GM12878 (cell line): ENCODE measurements at regions not wholly inside any gene's neighbourhood (a gene's known extent, or its start where the extent isn't known, plus 50 kb on each side); places are given as distances from the start of the nearest gene placed in this dataset.

Source experiments
- ATF3 ChIP-seq: IDR thresholded peaks from 2 replicates; pipeline ENCODE4 v1.6.1; 2011; ENCODE audit warnings: low read depth, mild to moderate bottlenecking, low read length, moderate library complexity, borderline replicate concordance; ENCODE audit errors: extremely low read depth
- BACH1 ChIP-seq: fragments of 450-650 bp; IDR thresholded peaks from 2 replicates; pipeline ENCODE4 v1.6.1; 2017; ENCODE audit warnings: mild to moderate bottlenecking, borderline replicate concordance
- CEBPB ChIP-seq, 2 experiments: fragments of 150-350 bp in 1 of 2; IDR thresholded peaks; 2 replicates each; pipeline ENCODE4 v1.6.1; 2012 to 2014; ENCODE audit warnings: low read depth in 2 of 2, low read length in 2 of 2, borderline replicate concordance in 1 of 2, inconsistent platforms in 1 of 2
- CTCF ChIP-seq, 3 experiments: IDR thresholded peaks in 2 of 3; conservative IDR thresholded peaks in 1 of 3; 2 replicates each; pipeline ENCODE4 v1.5.1; 2011; ENCODE audit warnings: low read depth in 3 of 3, low read length in 3 of 3, mild to moderate bottlenecking in 3 of 3, control low read depth in 2 of 3, moderate library complexity in 2 of 3, inconsistent platforms in 1 of 3, mixed read lengths in 1 of 3; ENCODE audit not compliant: control insufficient read depth in 2 of 3, insufficient read depth in 1 of 3; ENCODE audit errors: extremely low read depth in 1 of 3
- MAX ChIP-seq: IDR thresholded peaks from 2 replicates; pipeline ENCODE4 v1.6.1; 2012; ENCODE audit warnings: low read depth, low read length, improper control_type of control experiment
- MEF2B ChIP-seq: fragments of 450-650 bp; IDR thresholded peaks from 2 replicates; pipeline ENCODE4 v1.6.1; 2018; ENCODE audit warnings: mild to moderate bottlenecking, moderate library complexity; ENCODE audit not compliant: partially characterized antibody, poor library complexity, severe bottlenecking
- POLR2A ChIP-seq: IDR thresholded peaks from 2 replicates; pipeline ENCODE4 v1.6.1; 2011; ENCODE audit warnings: low read depth, mild to moderate bottlenecking, low read length
- POU2F2 ChIP-seq: IDR thresholded peaks from 3 replicates; pipeline ENCODE4 v1.6.1; 2011; ENCODE audit warnings: low read depth, mild to moderate bottlenecking, low read length, borderline replicate concordance
- SP1 ChIP-seq: IDR thresholded peaks from one replicate; pipeline ENCODE4 v1.6.1; 2011; ENCODE audit warnings: low read depth, low read length
- ZBTB33 ChIP-seq: fragments of 450-650 bp; IDR thresholded peaks from 2 replicates; pipeline ENCODE4 v1.6.1; 2017; ENCODE audit warnings: mild to moderate bottlenecking
- ZNF207 ChIP-seq: fragments of 450-650 bp; IDR thresholded peaks from 2 replicates; pipeline ENCODE4 v1.6.1; 2014; ENCODE audit warnings: antibody characterized with exemption, mild to moderate bottlenecking, borderline replicate concordance
- ZNF622 ChIP-seq: fragments of 450-650 bp; IDR thresholded peaks from 2 replicates; pipeline ENCODE4 v1.6.1; 2017; ENCODE audit warnings: mild to moderate bottlenecking, inconsistent platforms

- no peak for TF ChIP-seq MAX
- TF ChIP-seq ZBTB33, result no peak
- TF ChIP-seq SP1, result no peak
- no peak for TF ChIP-seq POU2F2
- TF ChIP-seq ZNF622, result no peak
- no peak for TF ChIP-seq CTCF (IDR thresholded peaks at IDR 0.05 in 2 of 3, conservative IDR thresholded peaks at IDR 0.05 in 1 of 3; ENCODE audit: control insufficient read depth in 2 of 3, extremely low read depth in 1 of 3, insufficient read depth in 1 of 3, low read depth in 3 of 3, low read length in 3 of 3)
- no peak for TF ChIP-seq BACH1
- no peak for TF ChIP-seq POLR2A
- TF ChIP-seq ZNF207, result no peak
- TF ChIP-seq CEBPB (IDR thresholded peaks at IDR 0.05; ENCODE audit: borderline replicate concordance in 1 of 2, low read depth in 2 of 2, low read length in 2 of 2), result no peak
- no peak for TF ChIP-seq ATF3
- TF ChIP-seq MEF2B, result no peak
Observed at GRCh38 chr5:71938895-71939294, 168.4 kb upstream of the MAP1B start.
